Hepatocyte (in vitro differentiated cells): ENCODE measurements at regions not wholly inside any gene's neighbourhood (a gene's known extent, or its start where the extent isn't known, plus 50 kb on each side); places are given as distances from the start of the nearest gene placed in this dataset.

Experiments
- EZH2 ChIP-seq: fragments of 200-600 bp; sonication (generic); IDR thresholded peaks from 2 replicates; pipeline ENCODE4 v1.6.1; 2016; ENCODE audit warnings: antibody characterized with exemption, mild to moderate bottlenecking, borderline replicate concordance
- TF ChIP-seq, protein P1 (sequence below): fragments of 200-600 bp; sonication (generic); IDR thresholded peaks from 2 replicates; pipeline ENCODE4 v1.5.1; 2016; ENCODE audit warnings: antibody characterized with exemption, mild to moderate bottlenecking; ENCODE audit not compliant: poor library complexity

DNA sequence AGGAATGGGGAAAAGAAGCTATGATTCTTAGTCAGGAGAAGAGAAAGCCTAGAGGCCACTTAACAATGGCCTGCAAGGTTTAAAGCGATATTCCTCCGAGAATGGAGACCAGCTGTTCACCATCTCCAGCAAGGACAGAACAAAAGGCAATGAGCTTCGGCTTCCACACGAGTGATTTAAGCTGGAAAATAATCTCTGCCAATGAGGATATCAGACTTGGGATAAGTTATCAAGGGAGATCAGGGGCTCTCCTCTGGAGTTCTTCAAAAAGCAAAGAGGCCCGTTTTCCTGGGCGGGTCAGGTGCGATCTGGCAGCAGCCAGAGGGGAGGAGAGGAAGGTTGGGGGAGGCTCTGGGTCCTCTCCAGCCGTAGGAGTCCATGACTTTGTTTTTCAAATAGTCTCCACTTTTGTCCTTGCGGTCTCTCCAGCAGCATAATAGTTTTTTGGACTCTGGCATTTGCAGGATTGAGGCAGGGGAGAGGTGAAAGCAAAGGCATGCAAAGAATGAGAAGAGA lies 211.3 kb downstream of the SKIDA1 start:
- no peak for TF ChIP-seq EZH2
- TF ChIP-seq, protein P1, sequence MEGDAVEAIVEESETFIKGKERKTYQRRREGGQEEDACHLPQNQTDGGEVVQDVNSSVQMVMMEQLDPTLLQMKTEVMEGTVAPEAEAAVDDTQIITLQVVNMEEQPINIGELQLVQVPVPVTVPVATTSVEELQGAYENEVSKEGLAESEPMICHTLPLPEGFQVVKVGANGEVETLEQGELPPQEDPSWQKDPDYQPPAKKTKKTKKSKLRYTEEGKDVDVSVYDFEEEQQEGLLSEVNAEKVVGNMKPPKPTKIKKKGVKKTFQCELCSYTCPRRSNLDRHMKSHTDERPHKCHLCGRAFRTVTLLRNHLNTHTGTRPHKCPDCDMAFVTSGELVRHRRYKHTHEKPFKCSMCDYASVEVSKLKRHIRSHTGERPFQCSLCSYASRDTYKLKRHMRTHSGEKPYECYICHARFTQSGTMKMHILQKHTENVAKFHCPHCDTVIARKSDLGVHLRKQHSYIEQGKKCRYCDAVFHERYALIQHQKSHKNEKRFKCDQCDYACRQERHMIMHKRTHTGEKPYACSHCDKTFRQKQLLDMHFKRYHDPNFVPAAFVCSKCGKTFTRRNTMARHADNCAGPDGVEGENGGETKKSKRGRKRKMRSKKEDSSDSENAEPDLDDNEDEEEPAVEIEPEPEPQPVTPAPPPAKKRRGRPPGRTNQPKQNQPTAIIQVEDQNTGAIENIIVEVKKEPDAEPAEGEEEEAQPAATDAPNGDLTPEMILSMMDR: no peak
